ENCODE measurements at regions not wholly inside any gene's neighbourhood (a gene's known extent, or its start where the extent isn't known, plus 50 kb on each side); places are given as distances from the start of the nearest gene placed in this dataset.

DNA sequence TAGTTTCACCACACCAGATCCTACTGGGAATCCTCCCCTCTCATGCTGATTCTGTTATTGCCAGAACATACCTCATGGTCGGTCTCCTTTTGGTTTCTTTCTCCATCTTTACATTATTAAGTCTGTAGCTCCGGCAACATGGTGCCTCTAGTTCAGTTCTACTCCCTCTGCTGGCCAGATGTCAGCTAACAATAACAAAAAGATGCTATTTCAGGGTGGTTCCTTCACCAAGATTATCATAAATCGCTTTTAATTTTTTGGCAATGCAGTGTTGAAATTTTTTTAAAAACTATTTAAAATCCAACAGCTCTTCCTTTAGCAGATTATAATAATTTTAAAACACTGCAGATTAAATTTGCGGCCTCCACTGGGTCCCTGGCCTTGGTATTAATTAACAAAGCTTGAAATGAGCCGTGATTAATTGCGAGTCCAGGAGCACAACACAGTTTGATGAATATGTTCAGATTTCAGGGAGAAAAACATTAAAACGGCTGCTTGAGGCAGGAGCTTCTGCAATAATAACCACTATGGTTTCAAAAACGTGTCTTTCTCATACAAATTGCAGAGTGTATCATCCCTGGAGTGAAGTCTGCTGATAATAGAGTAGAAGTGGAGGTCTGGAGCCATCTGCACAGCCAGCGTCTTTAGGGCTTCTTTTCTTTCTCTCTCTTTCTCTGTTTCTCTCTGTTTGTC, 492.9 kb upstream of the KIRREL3 start:
- DNase-seq = peak in 1 of 2 donors; percentile 6

DNA sequence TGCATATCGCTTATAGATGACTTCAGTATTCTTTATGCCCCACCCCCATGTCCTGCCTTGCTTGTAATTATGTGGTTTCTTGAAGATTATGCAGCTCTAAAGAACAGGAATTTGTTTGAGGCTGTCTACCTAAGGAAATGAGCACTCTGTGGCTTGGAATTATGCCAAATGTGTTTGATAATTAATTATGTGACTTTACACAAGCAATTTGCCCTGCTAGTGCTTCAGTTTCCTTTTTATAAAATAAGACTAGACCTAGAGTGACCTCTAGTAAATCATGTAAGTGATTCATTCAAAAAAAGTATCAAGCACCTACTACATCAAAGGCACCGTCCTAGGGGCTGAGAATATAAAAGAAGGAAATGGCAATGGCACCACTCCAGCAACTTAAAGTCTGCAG, 491.5 kb upstream of the KIRREL3 start:
- DNase-seq = peak in 1 of 2 donors; percentile 2

DNA sequence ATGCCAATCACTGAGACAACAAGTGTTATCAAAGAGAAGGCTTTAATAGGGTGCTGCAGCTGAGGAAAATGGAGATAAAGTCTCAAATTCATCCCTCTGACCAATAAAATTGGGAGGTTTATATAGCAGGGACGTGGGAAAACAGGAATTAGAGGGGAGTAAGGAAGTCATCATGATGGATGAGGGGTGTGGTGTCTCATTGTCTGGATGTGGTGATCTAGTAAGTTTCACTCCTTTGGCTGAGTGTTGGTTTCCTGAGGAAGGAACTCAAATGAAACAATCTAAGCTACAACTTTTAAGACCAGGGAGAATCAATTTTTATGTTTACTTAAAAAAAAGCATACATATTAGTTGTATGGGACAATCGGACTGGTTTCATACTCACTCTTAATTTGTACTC, 491.0 kb upstream of the KIRREL3 start:
- peak in 1 of 2 donors; percentile 2 for DNase-seq

DNA sequence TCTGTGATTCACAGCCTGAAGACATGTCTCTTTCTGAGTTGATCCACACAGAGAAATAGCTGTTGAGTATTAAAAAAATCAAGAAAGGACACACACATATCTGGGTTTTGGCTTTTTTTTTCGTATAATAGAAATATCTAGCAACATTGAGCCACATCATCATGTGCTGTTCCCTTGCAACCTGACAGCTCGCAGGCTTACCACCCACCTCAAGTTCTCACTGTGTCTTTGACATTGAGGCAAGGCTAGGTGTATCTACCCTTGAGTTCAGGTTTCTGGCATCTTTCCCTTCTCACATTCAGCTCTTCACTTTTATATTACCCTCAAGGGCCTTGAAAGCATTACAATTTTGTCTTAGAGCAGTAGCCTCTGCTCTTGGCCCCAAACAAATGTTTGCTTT, 490.3 kb upstream of the KIRREL3 start:
- no peak for DNase-seq

DNA sequence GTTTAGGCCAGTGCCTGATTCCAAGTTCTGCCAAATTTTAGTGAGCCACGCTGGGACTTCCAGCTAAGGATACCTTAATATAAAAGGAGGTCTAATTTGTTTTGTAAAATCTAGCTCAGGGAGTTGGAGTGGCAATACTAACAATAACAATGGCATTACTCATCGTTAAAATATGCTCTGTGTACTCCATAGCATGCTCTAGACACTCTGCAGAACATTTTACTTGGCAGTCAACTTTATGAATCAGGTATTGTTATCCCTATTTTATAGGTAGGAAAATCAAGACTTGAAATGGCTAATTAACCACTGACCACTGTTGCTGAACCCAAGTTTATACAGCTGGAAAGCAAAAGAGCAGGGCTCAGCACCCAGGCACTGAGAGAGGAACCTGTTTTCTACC, 485.0 kb upstream of the KIRREL3 start:
- no peak for DNase-seq

DNA sequence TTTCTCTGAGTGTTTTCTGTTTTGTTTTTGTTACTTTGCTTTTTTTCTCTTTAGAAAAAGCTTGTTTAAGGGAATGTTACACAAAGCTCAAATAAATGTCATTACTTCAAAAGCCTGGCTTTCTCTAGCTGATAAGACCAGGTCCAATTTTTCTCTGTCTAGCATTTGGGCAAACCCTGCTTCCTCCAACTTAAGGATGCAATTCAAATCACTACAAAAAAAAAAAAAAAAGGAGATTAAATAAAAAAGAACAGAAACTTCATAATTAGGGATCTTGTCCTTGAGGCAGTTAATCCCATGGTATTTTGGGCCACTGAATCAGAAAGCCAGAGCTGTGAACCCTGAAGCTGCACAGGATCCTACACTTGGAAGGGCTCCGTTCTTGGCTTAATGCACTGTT, 480.8 kb upstream of the KIRREL3 start:
- DNase-seq = no peak

DNA sequence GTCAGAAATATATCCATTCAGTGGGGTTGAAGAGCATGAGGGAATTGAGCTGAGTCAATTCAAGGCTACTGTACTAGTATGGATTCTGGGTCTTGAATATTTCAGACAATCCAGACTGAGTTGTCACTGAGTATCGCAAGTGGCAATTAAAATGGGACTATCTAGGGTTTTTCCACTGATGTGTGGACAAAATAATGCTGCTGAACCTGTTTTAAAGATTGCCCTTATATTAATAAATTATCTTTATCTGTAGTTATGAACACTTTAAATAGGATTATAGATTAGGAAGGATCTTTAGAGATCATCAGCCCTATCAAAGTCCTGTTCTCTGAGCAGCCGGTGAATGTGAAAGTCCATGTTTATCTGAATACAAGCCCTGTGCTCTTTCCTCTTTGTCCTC, 478.3 kb upstream of the KIRREL3 start:
- DNase-seq = no peak

DNA sequence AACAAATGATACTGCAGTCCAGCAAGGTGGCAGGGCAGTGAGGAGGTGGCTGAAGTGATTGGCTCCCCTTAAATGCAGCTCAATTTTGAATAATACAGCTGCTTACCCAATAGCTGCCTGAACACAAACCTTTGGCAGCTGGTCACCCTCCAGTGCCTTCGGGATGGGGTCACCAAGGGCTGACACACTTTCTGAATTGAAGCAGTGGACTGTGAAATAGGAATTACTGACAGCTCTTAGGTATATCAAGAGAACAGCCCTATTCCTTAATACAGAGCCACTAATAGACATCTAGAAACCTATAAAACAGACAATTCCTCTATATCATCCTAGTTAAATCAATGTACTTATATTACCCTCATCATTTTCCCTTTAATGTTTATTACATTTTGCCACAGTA, 474.2 kb upstream of the KIRREL3 start:
- no peak for DNase-seq

DNA sequence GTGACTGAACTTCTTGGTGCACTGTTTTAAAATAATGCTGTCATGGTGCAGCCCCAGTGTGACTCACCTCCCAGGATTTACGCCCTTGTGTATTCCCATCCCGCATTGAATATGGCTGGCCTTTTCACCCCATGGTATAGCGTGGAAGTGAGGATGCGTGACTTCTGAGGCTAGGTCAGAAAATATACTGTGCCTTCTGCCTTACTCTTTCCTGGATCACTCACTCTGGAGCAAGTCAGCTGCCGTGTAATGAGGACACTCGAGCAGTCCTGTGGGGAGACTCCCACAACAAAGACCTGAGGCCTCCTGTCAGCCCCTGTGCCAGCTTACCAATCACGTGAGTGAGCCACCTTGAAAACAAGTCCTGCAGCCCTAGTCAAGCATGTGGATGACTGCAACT, 471.9 kb upstream of the KIRREL3 start:
- DNase-seq = no peak

DNA sequence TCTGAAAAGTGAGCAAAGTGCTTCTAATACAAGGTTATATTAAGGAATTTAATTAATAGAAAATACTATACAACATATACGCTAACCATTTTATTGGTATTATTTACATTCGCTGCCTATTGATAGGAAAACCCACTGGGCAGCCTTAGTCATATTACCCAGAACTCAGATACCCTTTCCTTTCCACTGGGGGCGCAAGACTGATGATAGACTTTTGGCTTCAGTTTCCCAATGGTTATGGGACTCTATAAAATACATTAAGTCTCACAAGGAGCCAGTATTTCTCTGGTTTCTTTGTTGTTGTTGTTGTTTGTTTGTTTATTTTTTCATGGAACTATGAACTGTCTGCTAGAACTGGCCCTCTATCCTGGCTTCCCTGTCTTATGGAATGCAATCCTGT, 471.1 kb upstream of the KIRREL3 start:
- no peak for DNase-seq

DNA sequence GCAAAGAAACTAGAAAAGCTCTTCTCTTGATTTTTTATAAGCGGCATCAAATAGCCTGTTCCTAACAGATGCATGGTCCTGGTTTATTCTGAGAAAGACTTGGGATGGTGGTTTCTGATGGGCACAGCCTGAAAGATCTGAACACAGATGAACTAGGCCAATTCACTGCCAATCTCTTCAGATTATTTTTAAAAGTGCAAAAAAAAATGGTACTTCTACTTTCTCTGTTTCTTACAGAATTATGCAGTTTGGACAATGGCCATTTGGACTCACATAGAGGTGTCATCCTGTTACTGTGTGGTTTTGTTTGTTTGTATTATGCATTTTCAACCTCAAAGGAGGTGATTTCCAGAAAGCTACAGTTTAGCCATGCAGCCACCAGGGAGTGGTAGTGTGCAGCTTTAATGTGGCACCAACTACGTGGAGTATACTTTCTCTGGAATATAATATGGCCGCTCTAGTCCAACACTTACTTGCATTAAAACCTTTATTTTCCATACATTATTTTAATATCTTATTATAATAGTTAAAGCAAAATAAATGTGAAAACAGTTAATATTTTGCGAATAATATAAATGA, 469.8 kb upstream of the KIRREL3 start:
- DNase-seq = no peak

DNA sequence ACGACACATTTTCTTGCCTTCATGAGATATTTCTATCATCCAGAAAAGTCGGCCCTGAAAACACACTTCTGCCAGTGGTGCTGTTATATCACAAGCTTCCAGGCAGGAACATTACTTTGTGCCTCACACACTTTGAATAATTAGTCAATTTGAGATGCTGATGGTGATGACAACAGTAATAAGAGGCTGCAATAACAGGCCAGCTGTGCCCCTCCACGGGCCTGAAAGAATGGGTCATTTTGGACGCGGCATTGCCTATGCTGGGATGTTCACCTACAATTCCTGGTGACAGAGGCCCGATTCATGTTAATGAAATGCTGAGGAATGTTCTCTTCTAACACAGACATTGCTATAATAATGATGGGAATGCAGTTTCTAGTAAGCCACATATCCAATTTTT, 463.8 kb upstream of the KIRREL3 start:
- no peak for DNase-seq

DNA sequence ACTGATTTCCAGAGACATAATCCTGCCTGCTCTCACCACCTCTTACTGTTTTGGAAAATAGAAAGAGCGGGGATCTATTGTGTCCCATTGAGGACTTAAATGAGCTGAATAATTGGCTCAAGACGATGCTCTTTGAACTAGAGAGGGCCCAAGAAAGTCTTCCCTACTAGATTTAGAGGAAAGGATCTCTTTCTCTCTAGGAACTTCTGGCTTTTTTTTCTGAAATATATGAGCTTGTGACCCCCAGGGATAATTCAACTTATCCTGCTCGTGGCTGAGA, 461.4 kb upstream of the KIRREL3 start:
- no peak for DNase-seq

DNA sequence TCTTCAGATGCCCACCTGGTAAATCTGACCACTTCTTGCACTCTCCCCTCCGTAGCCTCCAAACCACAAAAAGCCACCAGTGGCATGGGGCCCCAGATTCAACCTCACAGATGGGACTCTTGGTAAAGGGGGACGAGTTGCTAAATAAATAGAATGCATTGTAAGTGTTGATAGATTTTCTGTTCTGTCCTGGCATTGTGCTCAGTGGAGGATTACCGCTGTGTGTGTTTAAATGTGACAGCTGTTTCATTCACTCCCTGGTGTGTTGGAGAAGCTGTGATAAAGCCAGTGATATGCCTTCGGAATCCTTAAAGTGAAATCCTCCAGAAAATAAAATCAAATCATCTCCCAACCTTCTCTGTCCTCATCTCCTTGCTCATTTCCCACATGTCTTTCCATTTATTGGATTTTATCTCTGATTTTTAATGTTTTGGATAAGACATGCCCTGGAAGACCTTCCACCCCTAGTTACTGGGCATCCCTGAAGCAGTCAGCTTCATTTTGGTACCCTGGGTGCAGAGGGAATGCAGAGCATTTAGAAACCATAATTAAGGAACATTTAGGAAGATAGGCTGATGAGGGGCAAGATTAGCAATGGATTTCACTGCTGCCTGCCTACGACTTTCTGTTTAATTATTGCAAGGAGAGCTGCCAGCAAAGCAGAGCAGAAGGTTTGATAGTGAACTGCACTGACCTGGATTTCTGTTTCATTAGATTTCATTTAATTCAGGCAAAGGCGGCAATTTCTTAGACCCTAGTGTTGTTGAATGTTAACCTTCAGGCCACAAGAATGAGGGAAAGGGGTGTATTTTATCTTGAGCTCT, 460.9 kb upstream of the KIRREL3 start:
- no peak for DNase-seq

DNA sequence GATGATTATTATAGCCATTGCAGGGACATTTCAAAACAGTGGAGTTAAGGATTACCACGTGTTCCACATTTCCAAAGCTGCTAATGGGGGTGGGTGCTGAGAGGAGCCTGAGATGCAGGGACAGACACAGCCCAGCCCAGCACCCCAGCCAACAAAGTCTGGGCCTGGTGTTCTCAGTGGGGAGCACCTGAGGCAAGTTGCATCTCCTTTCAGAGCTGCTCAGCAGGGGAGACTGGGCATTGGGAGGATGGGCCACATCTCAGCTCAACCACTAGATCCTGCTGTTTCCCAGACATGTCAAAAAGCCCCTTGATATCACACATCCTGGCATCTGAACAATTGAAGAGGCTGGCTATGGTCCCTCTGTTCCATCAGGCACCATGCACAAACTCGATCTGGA, 458.0 kb upstream of the KIRREL3 start:
- no peak for DNase-seq

DNA sequence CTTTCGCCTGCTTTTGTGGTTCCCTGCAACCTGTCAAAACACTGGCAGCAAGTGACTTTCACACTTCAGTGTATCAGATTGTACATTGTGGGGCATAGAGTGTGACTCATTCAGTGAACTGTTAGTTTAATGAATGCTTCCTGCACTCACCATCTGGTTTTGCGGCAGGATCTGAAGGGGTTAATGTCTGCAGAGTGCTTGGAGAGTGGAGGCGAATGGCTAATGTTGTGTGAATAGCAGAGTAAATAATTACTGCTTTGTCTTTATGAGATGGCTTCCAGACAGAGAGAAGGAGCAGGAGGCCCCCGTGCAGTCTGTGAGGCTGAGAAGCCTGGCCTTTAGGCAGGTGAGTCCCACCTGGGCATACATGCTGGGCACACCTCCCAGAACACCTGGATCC, 454.3 kb upstream of the KIRREL3 start:
- no peak for DNase-seq

DNA sequence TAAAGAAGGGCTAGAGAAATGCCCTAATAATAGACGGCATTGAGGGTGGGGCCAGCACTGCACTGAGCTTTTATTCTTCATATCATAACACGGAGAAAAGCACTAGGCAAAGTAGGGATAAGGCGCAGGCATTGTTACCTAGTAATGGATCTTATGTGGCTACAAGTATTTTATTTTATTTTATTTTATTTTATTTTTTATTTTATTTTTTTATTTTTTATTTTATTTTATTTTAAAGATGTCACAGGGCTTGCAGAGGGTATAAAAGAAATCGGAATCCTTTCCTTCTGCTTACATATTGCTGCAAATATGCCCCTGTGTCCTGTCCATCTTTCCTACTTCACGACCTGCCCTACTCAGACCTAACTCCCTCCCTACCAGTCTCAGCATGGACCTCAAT, 452.0 kb upstream of the KIRREL3 start:
- no peak for DNase-seq

DNA sequence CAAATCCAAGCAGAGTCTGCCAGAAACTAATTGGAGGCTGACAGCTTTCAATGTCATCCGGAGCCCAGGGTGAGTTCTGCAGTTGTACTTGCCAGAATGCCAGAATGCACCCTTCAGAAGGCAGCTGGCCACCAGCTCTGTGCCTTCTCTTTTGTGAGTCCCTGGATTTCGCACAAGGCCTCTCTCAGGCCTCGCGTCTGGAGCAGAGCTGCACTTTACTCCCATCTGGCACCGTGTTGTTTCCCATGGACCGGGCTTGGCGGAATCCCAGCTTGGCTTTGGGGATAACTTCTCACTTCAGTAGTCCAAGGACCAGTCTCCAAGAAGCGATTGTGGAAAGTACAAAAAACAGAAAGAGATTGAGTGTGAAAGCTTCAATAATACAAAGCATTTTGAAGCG, 451.3 kb upstream of the KIRREL3 start:
- DNase-seq = peak; percentile 48 to 52

DNA sequence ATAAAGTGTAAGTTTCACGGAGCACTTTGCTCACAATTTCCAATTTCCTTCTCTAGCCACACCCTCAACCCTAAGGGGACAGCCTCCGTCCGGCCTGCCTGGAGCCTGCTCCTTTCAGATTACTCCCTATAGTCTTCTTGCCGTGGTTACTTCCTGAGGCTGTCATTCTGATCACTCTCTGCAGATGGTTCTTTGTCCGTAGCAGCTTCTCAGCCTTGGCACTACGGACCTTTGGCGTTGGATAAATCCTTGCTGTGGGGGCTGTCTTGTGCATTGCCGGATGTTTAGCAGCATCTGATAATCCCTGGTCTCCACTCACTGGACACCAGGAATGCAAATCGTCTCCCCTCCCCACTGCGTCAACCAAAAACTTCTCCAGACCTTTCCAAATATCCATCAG, 447.5 kb upstream of the KIRREL3 start:
- peak; percentile 58 to 64 for DNase-seq

DNA sequence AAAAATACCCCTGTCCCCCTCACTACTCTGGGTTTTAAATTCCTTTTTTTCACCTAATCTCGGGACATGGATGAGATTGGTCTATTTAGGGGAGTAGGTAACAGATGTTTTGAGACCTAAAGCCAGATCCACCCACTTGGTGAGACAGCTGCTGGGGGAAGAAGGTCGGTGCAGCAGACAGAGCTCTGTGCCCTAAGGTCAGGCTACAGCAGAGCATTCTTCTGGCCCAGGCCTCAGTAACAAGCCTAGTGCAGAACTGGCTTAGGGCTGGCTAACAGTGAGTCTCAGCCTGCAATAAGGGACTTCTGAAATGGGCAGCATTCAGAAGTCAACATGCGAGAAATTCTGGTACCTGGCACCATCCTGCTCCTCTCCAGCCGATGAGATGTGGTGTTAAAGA, 444.9 kb upstream of the KIRREL3 start:
- no peak for DNase-seq

DNA sequence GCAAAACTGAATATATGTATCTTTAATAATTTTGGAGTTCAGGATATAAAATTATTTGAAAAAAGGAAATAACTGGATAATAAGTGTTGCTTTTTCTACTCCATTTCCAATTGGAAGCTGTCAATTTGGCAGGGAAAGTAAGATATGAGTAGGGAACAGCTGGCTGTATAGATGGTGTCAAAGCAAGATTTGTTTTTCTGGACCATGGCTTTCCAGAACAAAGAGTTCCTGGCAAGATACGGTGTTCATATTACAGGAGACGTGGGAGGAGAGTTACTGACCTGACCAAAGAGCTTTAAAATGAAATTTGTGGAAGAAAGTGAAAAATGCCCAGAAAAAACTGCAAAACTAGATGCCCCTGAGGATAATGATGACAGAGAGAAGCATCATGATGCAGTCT, 442.7 kb upstream of the KIRREL3 start:
- DNase-seq = no peak

DNA sequence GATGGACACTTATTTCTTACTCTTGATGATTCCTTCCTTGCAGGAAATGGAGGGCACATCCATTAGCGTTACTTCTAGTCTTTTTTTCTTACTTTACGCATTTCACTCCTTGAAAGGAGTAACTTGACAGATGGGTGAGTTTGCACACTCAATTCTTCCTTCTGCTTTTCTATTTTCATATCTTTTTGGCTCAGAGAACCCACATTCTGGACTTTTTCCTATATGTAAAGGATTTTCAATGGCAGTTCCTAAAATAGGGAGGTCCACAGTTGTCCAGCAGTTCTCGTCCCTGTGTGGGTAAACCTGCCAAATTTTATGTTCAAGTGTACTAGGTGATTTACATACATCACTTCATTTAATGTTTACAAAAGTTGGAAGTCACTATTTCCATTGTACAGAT, 440.0 kb upstream of the KIRREL3 start:
- no peak for DNase-seq

DNA sequence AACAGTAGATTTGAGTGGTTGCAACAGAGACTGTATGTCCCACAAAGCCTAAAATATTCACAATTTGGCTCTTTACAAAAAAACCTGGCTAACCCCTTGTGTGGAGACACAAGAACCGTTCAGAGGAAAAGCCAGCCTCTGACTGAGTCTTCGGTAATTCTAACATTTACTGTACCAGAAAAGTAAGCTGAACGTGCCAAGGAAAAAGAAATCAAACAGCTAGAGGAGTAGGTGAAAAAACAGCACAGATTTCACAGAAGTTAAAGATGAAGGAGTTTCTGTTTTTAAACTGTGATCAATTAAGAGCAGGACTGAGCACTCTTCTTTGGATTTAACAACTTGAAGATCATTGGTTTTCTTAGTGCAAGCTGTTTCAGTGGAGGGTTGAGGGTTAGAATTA, 424.7 kb upstream of the KIRREL3 start:
- DNase-seq = no peak

DNA sequence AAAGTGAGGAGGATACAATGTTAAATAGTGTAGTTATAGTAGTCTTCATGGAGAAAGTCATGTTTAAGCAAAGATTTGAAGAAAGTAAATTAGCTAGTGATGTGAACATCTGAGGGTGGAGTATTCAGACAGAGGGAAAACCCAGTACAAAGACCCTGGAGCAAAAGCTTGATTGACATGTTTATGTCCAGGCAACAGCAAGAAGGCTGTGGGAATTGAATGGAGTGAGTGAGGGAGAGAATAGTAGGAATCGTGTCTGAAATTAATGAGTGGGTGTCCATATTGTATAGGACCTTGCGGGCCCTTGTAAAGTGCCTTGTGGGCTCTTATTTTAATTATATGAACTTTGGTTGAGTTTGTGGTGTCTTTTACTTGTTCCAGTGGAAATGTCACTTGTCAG, 424.1 kb upstream of the KIRREL3 start:
- no peak for DNase-seq
